NT2/D1 (cell line): ENCODE measurements at regions not wholly inside any gene's neighbourhood (a gene's known extent, or its start where the extent isn't known, plus 50 kb on each side); places are given as distances from the start of the nearest gene placed in this dataset.

Source experiments
- SUZ12 ChIP-seq: IDR thresholded peaks from 2 replicates; pipeline ENCODE4 v1.6.1; 2011; ENCODE audit not compliant: insufficient read length, insufficient read depth; ENCODE audit errors: extremely low read depth
- YY1 ChIP-seq: IDR thresholded peaks from 2 replicates; pipeline ENCODE4 v1.6.1; 2011; ENCODE audit not compliant: insufficient read length, insufficient read depth
- ZNF274 ChIP-seq: IDR thresholded peaks from 2 replicates; pipeline ENCODE4 v1.6.1; 2011; ENCODE audit warnings: mild to moderate bottlenecking, low read depth, low read length

GRCh38 chr14:66066981-66067776 is 419.0 kb upstream of the CCDC196 start:
- TF ChIP-seq YY1 = no peak
- TF ChIP-seq ZNF274 = no peak
- no peak for TF ChIP-seq SUZ12
